Naive B cell (primary cell): ENCODE measurements at regions not wholly inside any gene's neighbourhood (a gene's known extent, or its start where the extent isn't known, plus 50 kb on each side); places are given as distances from the start of the nearest gene placed in this dataset.
"Not testable (repeated sequence)": the region's sequence is repeated elsewhere in the genome, so short reads cannot be mapped to it uniquely, and the experiment has no call there.

ENCODE experiments used
- ATAC-seq, 2 donors: fragments of 150-1000 bp; cut with Tn5 transposase; 2 replicates each; pipeline ENCODE4 v1.10.0; 2021; ENCODE audit warnings: low read depth in 2 of 2, mild to moderate bottlenecking in 2 of 2, moderate library complexity in 2 of 2
- DNase-seq: peaks from one replicate; pipeline ENCODE4 v3.0.0; 2022
- H3K27ac Mint-ChIP-seq, 6 donors: one replicate each; pipeline ENCODE4 v1.8.0; 2020 to 2022; ENCODE audit warnings: mild to moderate bottlenecking in 6 of 6, mixed read lengths in 6 of 6, moderate library complexity in 5 of 6, inconsistent platforms in 2 of 6
- H3K27me3 Mint-ChIP-seq, 3 donors: one replicate each; pipeline ENCODE4 v1.8.0; 2021 to 2022; ENCODE audit warnings: mixed read lengths in 3 of 3, mild to moderate bottlenecking in 1 of 3
- H3K36me3 Mint-ChIP-seq, 2 donors: one replicate each; pipeline ENCODE4 v1.8.0; 2020 to 2022; ENCODE audit warnings: mixed read lengths in 2 of 2, inconsistent platforms in 1 of 2, mild to moderate bottlenecking in 1 of 2
- H3K4me1 Mint-ChIP-seq, 3 donors: one replicate each; pipeline ENCODE4 v1.8.0; 2020 to 2022; ENCODE audit warnings: mixed read lengths in 3 of 3, inconsistent platforms in 1 of 3, mild to moderate bottlenecking in 1 of 3, moderate library complexity in 1 of 3
- H3K4me3 Mint-ChIP-seq, 8 donors: one replicate each; pipeline ENCODE4 v1.8.0; 2020 to 2022; ENCODE audit warnings: mild to moderate bottlenecking in 8 of 8, mixed read lengths in 8 of 8, moderate library complexity in 8 of 8, inconsistent platforms in 2 of 8
- H3K9me3 Mint-ChIP-seq, 7 donors: one replicate each; pipeline ENCODE4 v1.8.0; 2020 to 2022; ENCODE audit warnings: mixed read lengths in 7 of 7, mild to moderate bottlenecking in 5 of 7, inconsistent platforms in 2 of 7, moderate library complexity in 1 of 7

DNA sequence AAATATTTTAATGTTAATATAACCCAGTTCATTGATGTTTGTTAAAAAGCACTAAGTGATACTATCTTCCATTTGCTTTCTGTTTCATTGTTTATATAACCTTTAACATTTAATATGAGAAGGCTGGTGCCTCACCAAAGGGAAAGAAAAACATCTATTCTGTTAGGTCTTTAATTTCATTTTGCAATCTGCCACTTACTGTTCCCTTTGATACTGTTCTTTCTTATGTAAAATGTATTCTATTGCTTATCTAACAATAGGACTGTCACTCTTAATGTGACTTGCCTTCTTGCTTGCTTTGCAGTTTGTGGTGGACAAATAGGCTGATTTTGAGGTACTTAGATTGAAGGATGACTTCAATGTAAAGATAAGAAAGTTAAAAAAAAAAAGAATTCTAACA is 1666.1 kb upstream of the DDX18 start:
- DNase-seq (no peak), ATAC-seq (no peak)
- Mint-ChIP-seq H3K9me3 (peaks cover 3 to 39% (median 15%) of the 10 kb centered on the region in 7 donors), H3K27ac (no peak overlapping the region), H3K27me3 (no peaks in the 10 kb centered on the region), H3K4me1 (no peaks in the 10 kb centered on the region), H3K4me3 (no peak overlapping the region), H3K36me3 (no peaks in the 10 kb centered on the region)

DNA sequence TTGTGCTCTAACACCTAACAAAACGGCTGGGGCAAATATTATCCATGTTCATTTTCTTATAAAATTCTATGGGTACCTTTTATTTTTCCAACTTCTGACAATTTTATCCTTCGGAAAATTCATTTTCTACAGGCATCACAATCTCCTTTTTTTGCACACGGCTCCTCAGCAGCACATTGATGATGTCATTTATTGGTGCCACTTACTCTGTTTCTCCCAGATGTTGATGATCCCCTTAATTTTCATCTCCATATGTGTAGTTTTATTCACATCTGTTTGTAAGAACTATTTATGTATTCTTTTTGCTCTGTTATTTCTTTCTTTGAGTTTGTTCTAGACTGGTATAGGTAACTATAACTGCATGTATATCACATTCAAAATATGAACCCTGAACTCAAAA is 1660.8 kb upstream of the DDX18 start:
- peaks cover 12 to 43% (median 27%) of the 10 kb centered on the region in 7 donors for H3K9me3 Mint-ChIP-seq
- ATAC-seq: no peak
- no peak overlapping the region for H3K27ac Mint-ChIP-seq
- peaks cover 0 to 9% of the 10 kb centered on the region in 2 donors for H3K36me3 Mint-ChIP-seq
- H3K4me1 Mint-ChIP-seq: no peaks in the 10 kb centered on the region
- DNase-seq: no peak
- H3K27me3 Mint-ChIP-seq: no peaks in the 10 kb centered on the region
- no peak overlapping the region for H3K4me3 Mint-ChIP-seq

DNA sequence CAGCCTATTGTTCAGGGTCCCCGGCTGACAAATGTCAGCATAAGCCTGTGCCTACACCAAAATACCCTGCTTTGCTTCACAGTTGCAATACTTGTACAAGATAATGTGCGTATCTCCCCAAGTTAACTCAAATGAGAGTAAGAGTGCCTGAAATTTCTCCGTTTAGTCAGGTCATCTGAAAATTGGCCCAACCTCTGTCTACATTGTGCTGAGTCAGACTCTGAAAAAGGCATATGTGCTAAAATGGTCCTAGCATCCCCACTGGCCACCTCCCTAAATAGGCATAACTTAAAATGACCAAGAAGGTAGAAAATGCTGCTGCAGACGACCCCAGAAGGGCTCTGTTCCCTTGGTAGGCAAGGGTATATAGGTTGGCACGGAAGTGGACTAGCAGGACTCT is 1653.8 kb upstream of the DDX18 start:
- DNase-seq (no peak), ATAC-seq (no peak)
- Mint-ChIP-seq H3K27me3 (no peaks in the 10 kb centered on the region), H3K36me3 (no peaks in the 10 kb centered on the region), H3K9me3 (peaks cover 9 to 28% (median 25%) of the 10 kb centered on the region in 7 donors), H3K4me3 (no peak overlapping the region), H3K4me1 (no peaks in the 10 kb centered on the region), H3K27ac (no peak overlapping the region)

DNA sequence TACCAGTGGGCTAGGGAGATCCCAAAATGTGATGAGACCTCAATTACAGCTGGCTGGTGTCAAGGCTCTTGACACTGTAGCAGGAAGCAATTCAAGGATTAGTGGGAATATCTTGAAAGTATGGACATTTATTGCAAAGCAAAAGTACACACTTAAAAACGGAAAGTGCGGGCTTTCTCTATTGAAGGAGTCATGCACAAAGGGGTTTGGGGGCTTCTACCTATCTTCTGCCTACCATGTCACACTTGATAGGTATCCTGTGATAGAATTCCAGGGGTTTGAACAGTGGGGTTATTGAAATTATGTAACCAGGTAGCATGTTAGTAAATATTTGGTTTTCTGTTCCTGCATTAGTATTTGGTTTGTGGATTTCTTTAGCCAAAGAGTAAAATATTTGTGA is 1652.1 kb upstream of the DDX18 start:
- no peak overlapping the region for H3K27ac Mint-ChIP-seq
- DNase-seq (no peak), ATAC-seq (no peak)
- H3K4me1 Mint-ChIP-seq: no peaks in the 10 kb centered on the region
- no peaks in the 10 kb centered on the region for H3K27me3 Mint-ChIP-seq
- H3K36me3 Mint-ChIP-seq: no peaks in the 10 kb centered on the region
- peaks cover 4 to 25% (median 21%) of the 10 kb centered on the region in 7 donors for H3K9me3 Mint-ChIP-seq
- no peak overlapping the region for H3K4me3 Mint-ChIP-seq

DNA sequence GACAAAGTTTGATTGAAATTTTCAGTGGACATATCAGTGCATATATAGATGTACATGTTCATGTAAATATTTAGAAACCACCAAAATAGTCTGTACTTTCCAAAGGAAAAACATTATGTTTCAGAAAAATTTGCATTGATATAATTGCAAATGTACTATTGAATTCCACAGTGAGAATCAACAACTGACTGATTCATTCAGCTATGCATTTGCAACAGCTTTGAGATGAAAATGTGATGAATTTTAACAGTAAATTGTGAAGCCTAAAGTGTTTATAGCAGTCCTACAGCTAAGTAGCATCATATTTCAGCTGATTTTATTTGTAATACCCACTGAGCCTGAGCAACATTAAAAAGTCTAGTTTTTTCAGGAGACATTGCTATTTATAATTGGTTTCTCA is 1647.4 kb upstream of the DDX18 start:
- H3K27me3 Mint-ChIP-seq: no peaks in the 10 kb centered on the region
- H3K4me3 Mint-ChIP-seq: no peak overlapping the region
- no peaks in the 10 kb centered on the region for H3K4me1 Mint-ChIP-seq
- H3K27ac Mint-ChIP-seq: no peak overlapping the region
- ATAC-seq (no peak), DNase-seq (no peak)
- H3K9me3 Mint-ChIP-seq: peaks cover 8 to 26% (median 19%) of the 10 kb centered on the region in 7 donors
- no peaks in the 10 kb centered on the region for H3K36me3 Mint-ChIP-seq

DNA sequence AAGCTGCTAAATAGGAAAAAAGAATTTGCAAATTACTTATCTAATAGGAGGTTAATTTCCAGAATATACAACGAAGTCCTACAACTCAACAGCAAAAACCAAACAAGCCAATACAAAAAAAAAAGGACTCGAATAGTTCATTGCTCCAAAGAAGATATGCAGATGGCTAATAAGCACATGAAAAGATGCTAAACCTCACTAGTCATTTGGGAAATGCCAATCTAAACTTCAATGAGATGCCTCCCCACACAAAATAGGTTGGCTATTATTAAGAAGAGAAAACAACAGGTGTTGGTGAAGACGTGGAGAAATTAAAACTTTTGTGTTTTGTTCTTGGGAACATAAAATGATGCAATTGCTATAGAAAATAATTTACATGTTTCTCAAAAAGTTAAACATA is 1634.4 kb upstream of the DDX18 start:
- no peak overlapping the region for H3K4me3 Mint-ChIP-seq
- peaks cover 0 to 27% (median 5%) of the 10 kb centered on the region in 7 donors for H3K9me3 Mint-ChIP-seq
- DNase-seq: no peak
- H3K36me3 Mint-ChIP-seq: no peaks in the 10 kb centered on the region
- no peaks in the 10 kb centered on the region for H3K4me1 Mint-ChIP-seq
- no peaks in the 10 kb centered on the region for H3K27me3 Mint-ChIP-seq
- ATAC-seq: no peak
- H3K27ac Mint-ChIP-seq: no peak overlapping the region

DNA sequence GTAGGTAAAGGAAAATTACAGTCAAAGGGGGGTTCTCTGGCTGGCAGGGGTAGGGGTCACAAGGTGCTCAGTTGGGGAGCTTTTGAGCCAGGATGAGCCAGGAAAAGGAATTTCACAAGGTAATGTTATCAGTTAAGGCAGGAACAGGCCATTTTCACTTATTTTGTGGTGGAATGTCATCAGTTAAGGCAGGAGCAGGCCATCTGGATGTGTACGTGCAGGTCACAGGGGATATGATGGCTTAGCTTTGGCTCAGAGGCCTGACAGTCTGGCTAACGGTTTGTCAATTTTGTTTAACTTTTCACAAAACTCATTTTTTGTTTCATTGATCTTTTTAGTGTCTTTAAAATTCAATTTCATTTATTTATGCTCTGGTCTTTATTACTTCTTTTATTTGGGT is 1623.8 kb upstream of the DDX18 start:
- not testable (repeated sequence) for H3K4me3 Mint-ChIP-seq, H3K36me3 Mint-ChIP-seq, ATAC-seq, DNase-seq, H3K27ac Mint-ChIP-seq, H3K4me1 Mint-ChIP-seq, H3K27me3 Mint-ChIP-seq
- H3K9me3 Mint-ChIP-seq: peaks cover 19 to 46% (median 21%) of the 10 kb centered on the region in 7 donors

DNA sequence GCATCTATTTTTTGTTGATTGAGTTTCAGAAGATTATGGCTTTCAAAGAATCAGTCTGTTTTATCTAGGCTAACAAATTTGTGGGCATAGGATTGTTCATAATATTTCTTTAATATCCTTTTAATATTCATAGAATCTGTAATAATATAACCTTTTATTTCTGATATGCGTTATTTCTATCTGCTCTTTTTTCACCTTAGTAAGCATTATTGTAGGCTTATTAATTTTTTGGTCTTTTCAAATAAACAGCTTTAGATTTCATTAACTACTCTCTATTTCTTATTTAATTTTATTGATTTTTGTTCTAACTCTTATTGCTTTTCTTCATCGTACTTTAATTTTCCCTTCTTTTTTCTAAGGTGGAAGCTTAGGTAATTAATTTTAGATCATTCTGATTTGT is 1614.4 kb upstream of the DDX18 start:
- no peaks in the 10 kb centered on the region for H3K36me3 Mint-ChIP-seq
- ATAC-seq (no peak), DNase-seq (no peak)
- no peak overlapping the region for H3K27ac Mint-ChIP-seq
- H3K27me3 Mint-ChIP-seq: no peaks in the 10 kb centered on the region
- H3K4me1 Mint-ChIP-seq: no peaks in the 10 kb centered on the region
- H3K9me3 Mint-ChIP-seq: peaks cover 0 to 17% (median 10%) of the 10 kb centered on the region in 7 donors
- no peak overlapping the region for H3K4me3 Mint-ChIP-seq

DNA sequence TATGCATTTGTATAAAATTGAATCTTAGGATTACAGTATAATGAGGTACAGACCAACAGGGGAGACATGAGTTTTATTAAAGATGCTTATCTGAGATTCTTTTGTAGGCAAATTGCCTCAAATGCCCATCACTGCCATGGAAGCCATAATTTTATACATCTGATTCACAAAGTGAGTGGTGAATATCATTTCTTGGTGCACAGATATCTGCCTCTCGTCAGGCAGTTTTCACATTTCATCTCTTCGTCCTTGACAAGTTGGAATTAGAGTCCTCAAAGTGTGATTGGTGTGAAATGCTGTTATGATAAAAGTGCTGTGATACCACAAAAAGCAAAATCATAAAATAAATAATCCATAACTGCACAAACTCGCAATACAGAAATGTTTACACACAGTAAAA is 1602.8 kb upstream of the DDX18 start:
- ATAC-seq (no peak), DNase-seq (no peak)
- Mint-ChIP-seq H3K27ac (no peak overlapping the region), H3K4me1 (no peaks in the 10 kb centered on the region), H3K36me3 (no peaks in the 10 kb centered on the region), H3K9me3 (peaks cover 0 to 5% (median 0%) of the 10 kb centered on the region in 7 donors), H3K4me3 (no peak overlapping the region), H3K27me3 (no peaks in the 10 kb centered on the region)

DNA sequence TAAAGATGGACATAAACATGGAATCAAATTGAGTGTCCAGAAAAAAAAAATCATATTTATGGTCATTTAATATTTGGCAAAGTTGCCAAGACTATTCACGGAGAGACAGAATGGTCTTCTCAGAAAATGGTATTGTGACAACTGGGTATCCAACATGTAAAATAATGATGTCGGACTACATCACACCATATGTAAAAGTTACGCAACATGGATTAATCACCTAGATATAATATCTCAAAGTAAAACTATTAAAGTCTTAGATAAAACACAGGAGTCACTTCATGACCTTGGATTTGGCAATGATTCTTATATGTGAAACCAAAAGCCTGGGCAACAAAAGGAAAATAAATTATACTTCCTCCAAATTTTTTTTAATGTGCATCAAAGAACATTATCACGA is 1591.7 kb upstream of the DDX18 start:
- DNase-seq (no peak), ATAC-seq (no peak)
- Mint-ChIP-seq H3K9me3 (peaks cover 0 to 26% (median 8%) of the 10 kb centered on the region in 7 donors), H3K4me1 (no peaks in the 10 kb centered on the region), H3K36me3 (no peaks in the 10 kb centered on the region), H3K4me3 (no peak overlapping the region), H3K27me3 (no peaks in the 10 kb centered on the region), H3K27ac (no peak overlapping the region)

DNA sequence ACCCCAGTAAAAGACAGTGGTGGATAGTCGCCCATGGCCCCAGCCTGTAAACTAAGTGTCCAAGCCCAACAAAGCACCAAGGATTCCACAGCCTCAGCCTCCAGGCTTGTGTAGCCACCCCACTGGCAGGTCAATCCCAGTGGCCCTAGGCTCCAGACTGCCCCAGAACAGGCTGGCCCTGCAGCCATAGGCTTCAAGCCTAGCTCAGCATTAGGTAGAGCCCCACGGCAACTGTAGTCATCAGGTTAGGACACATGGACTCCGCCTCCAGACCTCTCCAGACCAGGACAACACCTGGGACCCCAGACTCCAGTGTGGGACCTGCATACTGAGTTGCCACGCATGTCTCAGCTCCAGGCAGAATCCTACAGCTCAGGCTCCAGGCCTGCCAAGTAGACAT is 1590.6 kb upstream of the DDX18 start:
- Mint-ChIP-seq H3K27me3 (no peaks in the 10 kb centered on the region), H3K27ac (no peak overlapping the region), H3K4me1 (no peaks in the 10 kb centered on the region), H3K36me3 (no peaks in the 10 kb centered on the region), H3K4me3 (no peak overlapping the region), H3K9me3 (peaks cover 0 to 31% (median 10%) of the 10 kb centered on the region in 7 donors)
- DNase-seq (no peak), ATAC-seq (no peak)

DNA sequence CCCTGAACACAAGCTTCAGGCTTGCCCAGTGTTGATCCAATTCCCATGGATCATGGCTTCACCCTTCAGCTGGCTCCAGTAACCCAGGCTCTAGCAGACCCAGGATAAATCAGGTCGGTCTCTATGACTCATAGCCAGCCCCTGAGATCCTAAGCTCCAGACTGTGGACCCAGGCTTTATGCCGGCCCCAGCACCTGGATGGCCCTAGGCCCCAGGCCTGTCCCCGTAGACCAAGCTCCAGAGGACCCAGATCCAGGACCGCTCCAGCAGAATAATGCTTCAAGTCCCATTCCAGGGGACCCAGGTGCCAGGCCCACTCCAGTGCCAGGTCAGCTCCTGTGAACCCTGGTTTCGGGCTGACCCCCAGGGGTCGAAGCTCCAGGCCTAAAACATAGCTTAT is 1589.9 kb upstream of the DDX18 start:
- Mint-ChIP-seq H3K4me3 (no peak overlapping the region), H3K4me1 (no peaks in the 10 kb centered on the region), H3K9me3 (peaks cover 0 to 33% (median 8%) of the 10 kb centered on the region in 7 donors), H3K36me3 (no peaks in the 10 kb centered on the region), H3K27me3 (no peaks in the 10 kb centered on the region), H3K27ac (no peak overlapping the region)
- no peak for DNase-seq
- no peak for ATAC-seq

DNA sequence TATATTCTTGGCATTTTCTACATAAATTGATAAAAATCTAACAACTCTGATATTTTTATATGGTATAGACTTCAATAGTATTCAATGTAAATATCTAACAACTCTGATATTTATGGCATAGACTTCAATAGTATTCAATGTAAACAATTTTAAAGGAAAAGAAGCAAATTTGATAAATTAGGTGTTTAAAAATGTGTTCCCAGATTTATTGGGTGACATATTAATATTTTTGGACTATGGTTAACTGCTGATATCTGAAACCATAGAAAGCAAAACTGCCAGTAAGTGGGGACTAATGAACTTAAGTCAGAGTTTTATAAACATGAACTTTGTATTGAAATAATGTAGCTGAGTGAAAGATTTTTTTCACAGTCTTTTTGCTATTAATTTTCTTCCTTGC is 1576.0 kb upstream of the DDX18 start:
- H3K4me1 Mint-ChIP-seq: no peaks in the 10 kb centered on the region
- DNase-seq (no peak), ATAC-seq (no peak)
- H3K4me3 Mint-ChIP-seq: no peak overlapping the region
- H3K9me3 Mint-ChIP-seq: peaks cover under 1 to 11% (median 6%) of the 10 kb centered on the region in 7 donors
- no peak overlapping the region for H3K27ac Mint-ChIP-seq
- no peaks in the 10 kb centered on the region for H3K36me3 Mint-ChIP-seq
- no peaks in the 10 kb centered on the region for H3K27me3 Mint-ChIP-seq

DNA sequence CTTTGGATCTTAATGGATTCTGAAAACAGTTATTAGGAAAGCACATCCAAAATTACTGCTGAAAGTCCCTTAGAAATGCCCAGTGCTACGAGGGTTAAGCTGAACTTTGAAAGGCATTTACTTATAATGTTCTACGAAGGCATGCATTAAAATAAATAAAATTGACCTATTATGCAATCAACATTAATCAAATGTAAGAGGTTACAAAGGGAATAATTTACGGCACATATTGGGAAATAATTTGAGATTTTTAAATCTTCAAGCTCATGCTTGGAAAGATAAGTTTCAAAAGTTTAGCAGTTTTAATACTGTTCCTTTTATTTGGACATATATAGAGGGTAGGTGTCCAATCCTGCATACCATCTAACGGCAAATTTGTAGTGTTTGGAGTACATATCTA is 1564.1 kb upstream of the DDX18 start:
- Mint-ChIP-seq H3K36me3 (no peaks in the 10 kb centered on the region), H3K4me1 (no peaks in the 10 kb centered on the region), H3K4me3 (no peak overlapping the region), H3K9me3 (peaks cover 8 to 38% (median 17%) of the 10 kb centered on the region in 7 donors), H3K27me3 (no peaks in the 10 kb centered on the region), H3K27ac (no peak overlapping the region)
- DNase-seq (no peak), ATAC-seq (no peak)

DNA sequence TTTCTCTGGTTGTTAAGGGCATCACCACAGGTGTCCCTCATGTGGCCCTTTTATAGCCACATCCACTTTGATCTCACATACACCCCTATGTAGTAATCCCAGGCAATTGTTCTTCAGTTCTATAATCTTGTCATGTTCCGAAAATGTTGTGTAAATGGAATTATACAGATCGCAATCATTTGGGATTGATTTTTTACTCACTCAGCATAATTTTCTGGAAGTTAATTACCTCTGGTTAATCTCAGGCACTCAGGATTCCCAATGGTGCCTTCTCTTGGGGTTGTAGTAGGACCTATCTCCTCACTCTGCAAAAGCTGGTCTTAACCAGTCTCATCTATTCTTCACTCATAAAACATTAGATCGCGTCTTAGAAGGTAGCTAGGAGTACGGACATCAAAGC is 1549.6 kb upstream of the DDX18 start:
- H3K36me3 Mint-ChIP-seq: no peaks in the 10 kb centered on the region
- no peaks in the 10 kb centered on the region for H3K27me3 Mint-ChIP-seq
- DNase-seq (no peak), ATAC-seq (no peak)
- peaks cover 8 to 37% (median 17%) of the 10 kb centered on the region in 7 donors for H3K9me3 Mint-ChIP-seq
- no peaks in the 10 kb centered on the region for H3K4me1 Mint-ChIP-seq
- H3K4me3 Mint-ChIP-seq: no peak overlapping the region
- no peak overlapping the region for H3K27ac Mint-ChIP-seq
